Naive B cell (primary cell): ENCODE measurements at regions not wholly inside any gene's neighbourhood (a gene's known extent, or its start where the extent isn't known, plus 50 kb on each side); places are given as distances from the start of the nearest gene placed in this dataset.
"Not testable (repeated sequence)": the region's sequence is repeated elsewhere in the genome, so short reads cannot be mapped to it uniquely, and the experiment has no call there.

Experiments
- ATAC-seq, 2 donors: fragments of 150-1000 bp; cut with Tn5 transposase; 2 replicates each; pipeline ENCODE4 v1.10.0; 2021; ENCODE audit warnings: low read depth in 2 of 2, mild to moderate bottlenecking in 2 of 2, moderate library complexity in 2 of 2
- DNase-seq: peaks from one replicate; pipeline ENCODE4 v3.0.0; 2022
- H3K27ac Mint-ChIP-seq, 6 donors: one replicate each; pipeline ENCODE4 v1.8.0; 2020 to 2022; ENCODE audit warnings: mild to moderate bottlenecking in 6 of 6, mixed read lengths in 6 of 6, moderate library complexity in 5 of 6, inconsistent platforms in 2 of 6
- H3K27me3 Mint-ChIP-seq, 3 donors: one replicate each; pipeline ENCODE4 v1.8.0; 2021 to 2022; ENCODE audit warnings: mixed read lengths in 3 of 3, mild to moderate bottlenecking in 1 of 3
- H3K36me3 Mint-ChIP-seq, 2 donors: one replicate each; pipeline ENCODE4 v1.8.0; 2020 to 2022; ENCODE audit warnings: mixed read lengths in 2 of 2, inconsistent platforms in 1 of 2, mild to moderate bottlenecking in 1 of 2
- H3K4me1 Mint-ChIP-seq, 3 donors: one replicate each; pipeline ENCODE4 v1.8.0; 2020 to 2022; ENCODE audit warnings: mixed read lengths in 3 of 3, inconsistent platforms in 1 of 3, mild to moderate bottlenecking in 1 of 3, moderate library complexity in 1 of 3
- H3K4me3 Mint-ChIP-seq, 8 donors: one replicate each; pipeline ENCODE4 v1.8.0; 2020 to 2022; ENCODE audit warnings: mild to moderate bottlenecking in 8 of 8, mixed read lengths in 8 of 8, moderate library complexity in 8 of 8, inconsistent platforms in 2 of 8
- H3K9me3 Mint-ChIP-seq, 7 donors: one replicate each; pipeline ENCODE4 v1.8.0; 2020 to 2022; ENCODE audit warnings: mixed read lengths in 7 of 7, mild to moderate bottlenecking in 5 of 7, inconsistent platforms in 2 of 7, moderate library complexity in 1 of 7

GRCh38 chr2:111407632-111408194, 287.0 kb downstream of the BCL2L11 start:
- H3K36me3 Mint-ChIP-seq, H3K27ac Mint-ChIP-seq, DNase-seq, H3K4me3 Mint-ChIP-seq, H3K27me3 Mint-ChIP-seq, H3K9me3 Mint-ChIP-seq, H3K4me1 Mint-ChIP-seq, ATAC-seq: not testable (repeated sequence)

- H3K9me3 Mint-ChIP-seq, H3K36me3 Mint-ChIP-seq, H3K27me3 Mint-ChIP-seq, DNase-seq, H3K4me1 Mint-ChIP-seq, H3K27ac Mint-ChIP-seq, H3K4me3 Mint-ChIP-seq, ATAC-seq: not testable (repeated sequence)
These were observed 290.2 kb downstream of the BCL2L11 start for GRCh38 chr2:111410868-111411406.

GRCh38 chr2:111411867-111412681, 291.4 kb downstream of the BCL2L11 start:
- ATAC-seq = not testable (repeated sequence)

GRCh38 chr2:111412841-111413650, 292.3 kb downstream of the BCL2L11 start:
- ATAC-seq, H3K27me3 Mint-ChIP-seq, H3K4me3 Mint-ChIP-seq, H3K9me3 Mint-ChIP-seq, DNase-seq, H3K36me3 Mint-ChIP-seq, H3K27ac Mint-ChIP-seq: not testable (repeated sequence)
- peaks cover 2 to 16% (median 6%) of the 10 kb centered on the region in 3 donors for H3K4me1 Mint-ChIP-seq

More at GRCh38 chr2:111411867-111412681, 291.4 kb downstream of the BCL2L11 start:
- H3K36me3 Mint-ChIP-seq, H3K4me3 Mint-ChIP-seq, H3K9me3 Mint-ChIP-seq, H3K27me3 Mint-ChIP-seq, H3K4me1 Mint-ChIP-seq, DNase-seq, H3K27ac Mint-ChIP-seq: not testable (repeated sequence)

- H3K27ac Mint-ChIP-seq, DNase-seq, H3K27me3 Mint-ChIP-seq, H3K4me3 Mint-ChIP-seq, H3K36me3 Mint-ChIP-seq, H3K9me3 Mint-ChIP-seq, ATAC-seq: not testable (repeated sequence)
- peaks cover 6 to 18% (median 9%) of the 10 kb centered on the region in 3 donors for H3K4me1 Mint-ChIP-seq
These were observed 293.2 kb downstream of the BCL2L11 start for GRCh38 chr2:111413950-111414349.

- Mint-ChIP-seq H3K4me1 (peaks cover 6 to 18% (median 12%) of the 10 kb centered on the region in 3 donors), H3K4me3 (peak overlapping the region in 2 of 8 donors; percentile 7 to 40), H3K27ac (peak overlapping the region in 1 of 6 donors; percentile 12)
- not testable (repeated sequence) for H3K9me3 Mint-ChIP-seq, H3K36me3 Mint-ChIP-seq, H3K27me3 Mint-ChIP-seq, DNase-seq
- ATAC-seq = peak in 1 of 2 donors; percentile 26
These were observed 295.3 kb downstream of the BCL2L11 start for GRCh38 chr2:111415765-111416743.

GRCh38 chr2:111417026-111417425, 296.3 kb downstream of the BCL2L11 start:
- H3K9me3 Mint-ChIP-seq, DNase-seq, H3K4me3 Mint-ChIP-seq, H3K36me3 Mint-ChIP-seq, H3K27ac Mint-ChIP-seq, H3K27me3 Mint-ChIP-seq: not testable (repeated sequence)
- peak in 1 of 2 donors; percentile 17 for ATAC-seq
- peaks cover 9 to 20% (median 15%) of the 10 kb centered on the region in 3 donors for H3K4me1 Mint-ChIP-seq

- not testable (repeated sequence) for H3K36me3 Mint-ChIP-seq, H3K4me3 Mint-ChIP-seq, H3K9me3 Mint-ChIP-seq, H3K27me3 Mint-ChIP-seq, DNase-seq
- ATAC-seq = peak; percentile 47 to 60
- peaks cover 16 to 22% (median 17%) of the 10 kb centered on the region in 3 donors for H3K4me1 Mint-ChIP-seq
- H3K27ac Mint-ChIP-seq = peak overlapping the region in 2 of 6 donors; percentile 48 to 94
These were observed 297.6 kb downstream of the BCL2L11 start for GRCh38 chr2:111418091-111418875.

- H3K4me1 Mint-ChIP-seq = peaks cover 16 to 22% (median 17%) of the 10 kb centered on the region in 3 donors
- H3K9me3 Mint-ChIP-seq, ATAC-seq, DNase-seq, H3K27me3 Mint-ChIP-seq, H3K36me3 Mint-ChIP-seq, H3K27ac Mint-ChIP-seq, H3K4me3 Mint-ChIP-seq: not testable (repeated sequence)
These were observed 299.4 kb downstream of the BCL2L11 start for GRCh38 chr2:111420074-111420473.

- H3K27ac Mint-ChIP-seq, H3K27me3 Mint-ChIP-seq, H3K4me3 Mint-ChIP-seq, ATAC-seq, H3K36me3 Mint-ChIP-seq, H3K9me3 Mint-ChIP-seq, DNase-seq: not testable (repeated sequence)
- peaks cover 17 to 27% (median 19%) of the 10 kb centered on the region in 3 donors for H3K4me1 Mint-ChIP-seq
These were observed 300.1 kb downstream of the BCL2L11 start for GRCh38 chr2:111420835-111421234.

- H3K9me3 Mint-ChIP-seq, H3K4me3 Mint-ChIP-seq, DNase-seq, H3K27me3 Mint-ChIP-seq, ATAC-seq, H3K36me3 Mint-ChIP-seq: not testable (repeated sequence)
- H3K27ac Mint-ChIP-seq = peak overlapping the region in 1 of 6 donors; percentile 86
- H3K4me1 Mint-ChIP-seq = peaks cover 17 to 21% (median 18%) of the 10 kb centered on the region in 3 donors
These were observed 301.2 kb downstream of the BCL2L11 start for GRCh38 chr2:111421949-111422348.

GRCh38 chr2:111422562-111422961, 301.8 kb downstream of the BCL2L11 start:
- H3K4me3 Mint-ChIP-seq, H3K27ac Mint-ChIP-seq, H3K36me3 Mint-ChIP-seq, DNase-seq, ATAC-seq, H3K9me3 Mint-ChIP-seq, H3K27me3 Mint-ChIP-seq: not testable (repeated sequence)
- peaks cover 21 to 22% (median 21%) of the 10 kb centered on the region in 3 donors for H3K4me1 Mint-ChIP-seq
